Transverse colon (tissue), 3 donors: ENCODE measurements at regions not wholly inside any gene's neighbourhood (a gene's known extent, or its start where the extent isn't known, plus 50 kb on each side); places are given as distances from the start of the nearest gene placed in this dataset.

ENCODE experiments used
- EP300 ChIP-seq: sonication (generic); formaldehyde crosslinking; IDR thresholded peaks from one replicate; pipeline ENCODE4 v1.6.1; 2017; ENCODE audit warnings: antibody characterized with exemption, low read depth
- POLR2A ChIP-seq: fragments of 450-650 bp; IDR thresholded peaks from one replicate; pipeline ENCODE4 v1.6.1; 2016; ENCODE audit warnings: antibody characterized with exemption, mild to moderate bottlenecking, moderate library complexity
- POLR2AphosphoS5 ChIP-seq, 3 donors: sonication (generic); formaldehyde crosslinking; IDR thresholded peaks; one replicate each; pipeline ENCODE4 v1.6.1; 2016; ENCODE audit warnings: antibody characterized with exemption in 3 of 3

- TF ChIP-seq POLR2AphosphoS5 (IDR thresholded peaks at IDR 0.05), result no peak
- TF ChIP-seq POLR2A, result no peak
- no peak for TF ChIP-seq EP300
Measured at GRCh38 chr2:126952216-126952615, 53.5 kb downstream of the TEX51 start.
